ENCODE measurements at regions not wholly inside any gene's neighbourhood (a gene's known extent, or its start where the extent isn't known, plus 50 kb on each side); places are given as distances from the start of the nearest gene placed in this dataset.

GRCh38 chr22:49423125-49423650 lies 404.5 kb downstream of the BRD1 start:
- Histone ChIP-seq H3K27ac (ENCODE audit: low read length) (no peak overlapping the region), H3K36me3 (ENCODE audit: control insufficient read depth, insufficient read depth, low read length) (no peaks in the 10 kb centered on the region), H3K4me3 (ENCODE audit: low read depth in 2 of 2, low read length in 2 of 2) (no peak overlapping the region), H3K4me1 (ENCODE audit: control insufficient read depth, insufficient read depth, low read length) (no peaks in the 10 kb centered on the region), H3K9me3 (ENCODE audit: control insufficient read depth, insufficient read depth, low read depth, low read length) (no peaks in the 10 kb centered on the region), H3K27me3 (ENCODE audit: control insufficient read depth, insufficient read depth, low read length) (peaks cover 9% of the 10 kb centered on the region)
- intact Hi-C loops (cut with micrococcal nuclease; ENCODE audit: unreplicated experiment) (no loop called here), in situ Hi-C loops (cut with HindIII; ENCODE audit: low pct_unique_long_range_greater_than_20kb, low sequenced_read_pairs) (no loop called here)
- ChIA-PET POLR2A (no interaction called here), CTCF (interaction anchor here (0.7 kb wide), 1 partner anchor 377 kb away, joined by 4 read pairs; no protein-coding TSS in a partner anchor)
- no peak for ATAC-seq
- no peak for DNase-seq (ENCODE audit: low read depth, low spot score)
- no TSS peak for BruUV-seq (replicated peaks)
- no peak for TF ChIP-seq CTCF (IDR thresholded peaks at IDR 0.05)
- TF ChIP-seq POLR2AphosphoS5 (IDR thresholded peaks at IDR 0.05; ENCODE audit: low read depth, low read length), result no peak
- no peak for TF ChIP-seq REST (IDR thresholded peaks at IDR 0.05; ENCODE audit: insufficient read depth in 1 of 2, low read depth in 2 of 2, low read length in 1 of 2)
- no peak for TF ChIP-seq TCF7L2 (IDR thresholded peaks at IDR 0.05; ENCODE audit: low read depth, low read length)
- TF ChIP-seq SIN3A (IDR thresholded peaks at IDR 0.05; ENCODE audit: borderline replicate concordance, insufficient read depth, low read depth, low read length), result no peak

- Histone ChIP-seq H3K4me3 (ENCODE audit: low read depth in 2 of 2, low read length in 2 of 2) (no peak overlapping the region), H3K27ac (ENCODE audit: low read length) (no peak overlapping the region), H3K4me1 (ENCODE audit: control insufficient read depth, insufficient read depth, low read length) (no peaks in the 10 kb centered on the region), H3K9me3 (ENCODE audit: control insufficient read depth, insufficient read depth, low read depth, low read length) (no peaks in the 10 kb centered on the region), H3K27me3 (ENCODE audit: control insufficient read depth, insufficient read depth, low read length) (peaks cover 9% of the 10 kb centered on the region), H3K36me3 (ENCODE audit: control insufficient read depth, insufficient read depth, low read length) (no peaks in the 10 kb centered on the region)
- ChIA-PET POLR2A (no interaction called here), CTCF (no interaction called here)
- ATAC-seq (no peak), DNase-seq (ENCODE audit: low read depth, low spot score) (no peak)
- in situ Hi-C loops (cut with HindIII; ENCODE audit: low pct_unique_long_range_greater_than_20kb, low sequenced_read_pairs) (no loop called here), intact Hi-C loops (cut with micrococcal nuclease; ENCODE audit: unreplicated experiment) (no loop called here)
- BruUV-seq (replicated peaks), result no TSS peak
- no peak for TF ChIP-seq CTCF (IDR thresholded peaks at IDR 0.05)
- TF ChIP-seq SIN3A (IDR thresholded peaks at IDR 0.05; ENCODE audit: borderline replicate concordance, insufficient read depth, low read depth, low read length), result no peak
- TF ChIP-seq TCF7L2 (IDR thresholded peaks at IDR 0.05; ENCODE audit: low read depth, low read length), result no peak
- TF ChIP-seq REST (IDR thresholded peaks at IDR 0.05; ENCODE audit: insufficient read depth in 1 of 2, low read depth in 2 of 2, low read length in 1 of 2), result no peak
- TF ChIP-seq POLR2AphosphoS5 (IDR thresholded peaks at IDR 0.05; ENCODE audit: low read depth, low read length), result no peak
Observed at GRCh38 chr22:49422701-49423100, 405.0 kb downstream of the BRD1 start.

All from Panc1 (cell line).